Loucy (cell line): ENCODE measurements at regions not wholly inside any gene's neighbourhood (a gene's known extent, or its start where the extent isn't known, plus 50 kb on each side); places are given as distances from the start of the nearest gene placed in this dataset.
"Not testable (repeated sequence)": the region's sequence is repeated elsewhere in the genome, so short reads cannot be mapped to it uniquely, and the experiment has no call there.

Source experiments
- H2AFZ ChIP-seq: fragments of 200-600 bp; sonication (generic); 2 replicates; pipeline ENCODE4 v1.6.0; 2016; ENCODE audit warnings: antibody characterized with exemption, mild to moderate bottlenecking, low read length, moderate library complexity
- H3F3A ChIP-seq: fragments of 200-600 bp; 2 replicates; pipeline ENCODE4 v1.6.0; 2016; ENCODE audit warnings: antibody characterized with exemption, low read depth, mild to moderate bottlenecking
- H3K27me3 ChIP-seq: fragments of 200-600 bp; sonication (generic); 2 replicates; pipeline ENCODE4 v1.6.1; 2014; ENCODE audit warnings: low read length, mild to moderate bottlenecking; ENCODE audit not compliant: insufficient read depth, poor library complexity, severe bottlenecking
- H3K36me3 ChIP-seq: fragments of 200-600 bp; sonication (generic); 2 replicates; pipeline ENCODE4 v1.6.1; 2016; ENCODE audit warnings: low read length; ENCODE audit not compliant: insufficient read depth
- H3K4me1 ChIP-seq: fragments of 200-600 bp; sonication (generic); 2 replicates; pipeline ENCODE4 v1.5.1; 2014; ENCODE audit warnings: low read length, mild to moderate bottlenecking; ENCODE audit not compliant: insufficient read depth, poor library complexity, severe bottlenecking
- H3K4me2 ChIP-seq: fragments of 200-600 bp; sonication (generic); 2 replicates; pipeline ENCODE4 v1.6.0; 2014; ENCODE audit warnings: antibody characterized with exemption, low read length, low read depth, mild to moderate bottlenecking; ENCODE audit not compliant: poor library complexity, severe bottlenecking
- H3K4me3 ChIP-seq: fragments of 200-600 bp; sonication (generic); 2 replicates; pipeline ENCODE4 v1.5.1; 2014; ENCODE audit warnings: low read length, mild to moderate bottlenecking, mixed read lengths; ENCODE audit not compliant: poor library complexity, severe bottlenecking
- H3K79me2 ChIP-seq: fragments of 200-600 bp; sonication (generic); 2 replicates; pipeline ENCODE4 v1.6.1; 2014; ENCODE audit warnings: low read length; ENCODE audit not compliant: insufficient read depth
- H3K9ac ChIP-seq: fragments of 200-600 bp; sonication (generic); 2 replicates; pipeline ENCODE4 v1.6.0; 2014; ENCODE audit warnings: mild to moderate bottlenecking, low read depth, low read length, moderate library complexity; ENCODE audit not compliant: poor library complexity, severe bottlenecking
- H3K9me2 ChIP-seq: fragments of 200-600 bp; sonication (generic); replicated peaks from 2 replicates; pipeline ENCODE4 v1.6.1; 2016; ENCODE audit warnings: low read depth, low read length, mixed read lengths
- H3K9me3 ChIP-seq: fragments of 200-600 bp; sonication (generic); 2 replicates; pipeline ENCODE4 v1.6.1; 2014; ENCODE audit warnings: mild to moderate bottlenecking, antibody characterized with exemption, low read length, low read depth; ENCODE audit not compliant: insufficient read depth
- H4K20me1 ChIP-seq: fragments of 200-600 bp; sonication (generic); 2 replicates; pipeline ENCODE4 v1.6.0; 2014; ENCODE audit warnings: antibody characterized with exemption, low read length, mild to moderate bottlenecking; ENCODE audit not compliant: insufficient read depth, poor library complexity, severe bottlenecking
- EZH2phosphoT487 ChIP-seq: fragments of 200-600 bp; IDR thresholded peaks from 2 replicates; pipeline ENCODE4 v1.6.1; 2018; ENCODE audit warnings: antibody characterized with exemption, mild to moderate bottlenecking, moderate library complexity, borderline replicate concordance
- TF ChIP-seq, protein P1 (sequence below): fragments of 200-600 bp; sonication (generic); conservative IDR thresholded peaks from 2 replicates; pipeline ENCODE4 v1.5.1; 2014; ENCODE audit warnings: mild to moderate bottlenecking, antibody characterized with exemption, low read length

DNA sequence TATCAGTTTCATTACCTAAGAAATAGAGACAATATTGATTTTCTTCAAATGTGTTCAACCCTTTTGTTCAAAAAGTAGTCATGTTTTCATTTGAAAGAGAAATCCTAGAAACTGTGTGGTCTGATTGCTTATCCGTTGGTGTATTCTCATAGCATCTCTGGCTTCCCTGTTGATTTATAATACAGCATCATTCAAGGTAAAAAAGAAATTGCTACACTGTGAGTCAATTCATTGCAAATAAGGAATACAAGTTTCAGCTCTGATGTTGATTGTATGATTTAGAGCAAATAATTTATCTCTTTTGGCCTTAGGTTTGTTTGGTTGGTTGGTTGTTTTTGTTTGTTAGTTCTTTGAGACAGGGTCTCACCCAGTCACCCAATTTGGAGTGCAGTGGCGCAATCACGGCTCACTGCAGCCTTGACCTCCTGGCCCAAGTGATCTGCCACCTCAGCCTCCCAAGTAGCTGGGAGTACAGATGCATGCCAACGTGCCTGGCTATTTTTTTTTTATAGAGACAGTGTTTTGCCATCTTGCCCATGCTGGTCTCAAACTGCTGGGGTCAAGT lies 185.5 kb upstream of the TNFAIP3 start:
- Histone ChIP-seq H3F3A (no peaks in the 10 kb centered on the region), H3K4me3 (no peak overlapping the region), H4K20me1 (no peaks in the 10 kb centered on the region), H3K4me2 (no peak overlapping the region), H3K36me3 (no peaks in the 10 kb centered on the region), H3K9ac (no peak overlapping the region), H2AFZ (no peak overlapping the region), H3K79me2 (no peaks in the 10 kb centered on the region), H3K27me3 (no peaks in the 10 kb centered on the region), H3K4me1 (no peaks in the 10 kb centered on the region), H3K9me2 (no peaks in the 10 kb centered on the region), H3K9me3 (no peaks in the 10 kb centered on the region)
- TF ChIP-seq, protein P1, sequence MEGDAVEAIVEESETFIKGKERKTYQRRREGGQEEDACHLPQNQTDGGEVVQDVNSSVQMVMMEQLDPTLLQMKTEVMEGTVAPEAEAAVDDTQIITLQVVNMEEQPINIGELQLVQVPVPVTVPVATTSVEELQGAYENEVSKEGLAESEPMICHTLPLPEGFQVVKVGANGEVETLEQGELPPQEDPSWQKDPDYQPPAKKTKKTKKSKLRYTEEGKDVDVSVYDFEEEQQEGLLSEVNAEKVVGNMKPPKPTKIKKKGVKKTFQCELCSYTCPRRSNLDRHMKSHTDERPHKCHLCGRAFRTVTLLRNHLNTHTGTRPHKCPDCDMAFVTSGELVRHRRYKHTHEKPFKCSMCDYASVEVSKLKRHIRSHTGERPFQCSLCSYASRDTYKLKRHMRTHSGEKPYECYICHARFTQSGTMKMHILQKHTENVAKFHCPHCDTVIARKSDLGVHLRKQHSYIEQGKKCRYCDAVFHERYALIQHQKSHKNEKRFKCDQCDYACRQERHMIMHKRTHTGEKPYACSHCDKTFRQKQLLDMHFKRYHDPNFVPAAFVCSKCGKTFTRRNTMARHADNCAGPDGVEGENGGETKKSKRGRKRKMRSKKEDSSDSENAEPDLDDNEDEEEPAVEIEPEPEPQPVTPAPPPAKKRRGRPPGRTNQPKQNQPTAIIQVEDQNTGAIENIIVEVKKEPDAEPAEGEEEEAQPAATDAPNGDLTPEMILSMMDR, result no peak
- TF ChIP-seq EZH2phosphoT487, result no peak

DNA sequence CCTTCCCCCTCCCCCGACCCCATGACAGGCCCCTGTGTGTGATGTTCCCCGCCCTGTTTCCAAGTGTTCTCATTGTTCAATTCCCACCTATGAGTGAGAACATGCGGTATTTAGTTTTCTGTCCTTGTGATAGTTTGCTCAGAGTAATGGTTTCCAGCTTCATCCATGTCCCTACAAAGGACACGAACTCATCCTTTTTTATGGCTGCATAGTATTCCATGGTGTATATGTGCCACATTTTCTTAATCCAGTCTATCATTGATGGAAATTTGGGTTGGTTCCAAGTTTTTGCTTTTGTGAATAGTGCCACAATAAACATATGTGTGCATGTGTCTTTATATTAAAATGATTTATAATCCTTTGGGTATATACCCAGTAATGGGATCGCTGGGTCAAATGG lies 184.4 kb upstream of the TNFAIP3 start:
- H3K36me3 ChIP-seq, H3F3A ChIP-seq, H3K9me2 ChIP-seq, H3K9me3 ChIP-seq, H3K4me2 ChIP-seq, H3K27me3 ChIP-seq, H3K4me1 ChIP-seq, H3K79me2 ChIP-seq, H3K9ac ChIP-seq, H4K20me1 ChIP-seq, H2AFZ ChIP-seq, H3K4me3 ChIP-seq: not testable (repeated sequence)

DNA sequence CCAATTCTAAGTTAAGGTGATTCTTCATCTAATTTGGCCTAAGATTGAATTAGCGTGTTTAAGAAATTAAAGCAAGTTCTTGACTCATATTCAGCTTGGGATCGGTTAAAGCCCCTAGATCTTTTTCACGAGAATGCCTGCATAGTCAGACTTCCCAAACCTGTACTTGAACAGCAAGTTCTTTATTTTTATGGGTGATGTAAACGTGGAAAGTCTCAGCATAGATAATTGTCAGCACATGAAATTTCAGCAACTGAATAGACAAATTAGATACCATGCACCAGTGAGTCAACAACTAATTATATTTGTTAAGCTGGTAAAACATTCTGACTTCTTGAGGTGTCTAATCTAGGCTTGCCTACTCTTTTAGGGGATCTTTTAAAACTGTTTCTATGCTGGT lies 183.1 kb upstream of the TNFAIP3 start:
- no peaks in the 10 kb centered on the region for H3F3A ChIP-seq
- no peak overlapping the region for H3K4me3 ChIP-seq
- H3K4me2 ChIP-seq, result no peak overlapping the region
- H4K20me1 ChIP-seq, result no peaks in the 10 kb centered on the region
- H3K9ac ChIP-seq, result no peak overlapping the region
- no peak overlapping the region for H2AFZ ChIP-seq
- no peaks in the 10 kb centered on the region for H3K79me2 ChIP-seq
- H3K36me3 ChIP-seq, result no peaks in the 10 kb centered on the region
- no peaks in the 10 kb centered on the region for H3K9me2 ChIP-seq
- no peaks in the 10 kb centered on the region for H3K27me3 ChIP-seq
- TF ChIP-seq EZH2phosphoT487, result no peak
- H3K9me3 ChIP-seq, result no peaks in the 10 kb centered on the region
- H3K4me1 ChIP-seq, result no peaks in the 10 kb centered on the region

DNA sequence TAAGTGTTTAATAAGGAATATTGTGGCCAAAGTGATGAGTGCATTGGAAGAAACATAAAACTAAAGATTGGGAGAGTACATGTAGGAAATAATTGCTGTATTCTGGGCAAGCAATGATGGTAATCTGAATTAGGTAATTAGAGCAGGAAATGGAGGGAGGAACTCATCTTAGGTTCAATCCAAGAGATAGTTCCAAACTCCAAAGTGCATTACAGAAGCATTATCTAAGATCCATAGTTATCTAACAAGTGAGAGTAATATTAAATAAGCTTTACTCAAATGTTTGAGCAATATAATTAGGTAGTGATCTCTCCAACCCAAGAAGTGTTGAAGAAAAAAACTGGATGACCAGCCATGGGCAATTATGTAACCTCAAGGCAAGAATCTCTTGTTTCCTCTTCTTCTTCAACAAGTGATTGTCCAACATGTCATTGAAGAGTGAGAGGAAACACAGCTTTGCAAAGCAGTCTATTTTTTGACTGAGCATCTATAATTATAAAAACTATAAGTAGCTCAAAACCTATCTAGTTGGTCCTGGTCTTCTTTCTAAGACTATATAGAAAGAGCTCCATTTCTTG lies 181.2 kb upstream of the TNFAIP3 start:
- Histone ChIP-seq H3K9ac (no peak overlapping the region), H3K36me3 (no peaks in the 10 kb centered on the region), H3K4me3 (no peak overlapping the region), H3K27me3 (no peaks in the 10 kb centered on the region), H2AFZ (no peak overlapping the region), H3K4me1 (no peaks in the 10 kb centered on the region), H3F3A (no peaks in the 10 kb centered on the region), H3K79me2 (no peaks in the 10 kb centered on the region), H3K4me2 (no peak overlapping the region), H4K20me1 (no peaks in the 10 kb centered on the region), H3K9me3 (no peaks in the 10 kb centered on the region), H3K9me2 (no peaks in the 10 kb centered on the region)
- no peak for TF ChIP-seq EZH2phosphoT487
- TF ChIP-seq, protein P1, result no peak
